GM23338 (cell line): ENCODE measurements at regions not wholly inside any gene's neighbourhood (a gene's known extent, or its start where the extent isn't known, plus 50 kb on each side); places are given as distances from the start of the nearest gene placed in this dataset.

Experiments
- CREB1 ChIP-seq: fragments of 250-450 bp; sonication (Bioruptor Pico); IDR thresholded peaks from 2 replicates; pipeline ENCODE4 v1.5.0; 2020; ENCODE audit warnings: low read depth, mild to moderate bottlenecking, moderate library complexity
- POLR2AphosphoS5 ChIP-seq: IDR thresholded peaks from 2 replicates; pipeline ENCODE4 v1.6.1; 2016; ENCODE audit warnings: antibody characterized with exemption, low read depth
- ZNF114 ChIP-seq: fragments of 250-450 bp; sonication (Bioruptor Pico); IDR thresholded peaks from 2 replicates; pipeline ENCODE4 v1.5.0; 2020; ENCODE audit warnings: mild to moderate bottlenecking, moderate library complexity
- TF ChIP-seq, protein P1 (sequence below), 2 experiments: fragments of 200-600 bp in 1 of 2; sonication (generic) in 1 of 2; conservative IDR thresholded peaks; 2 replicates each; pipeline versions ENCODE4 v1.5.1 to v1.6.1; 2016 to 2017; ENCODE audit warnings: antibody characterized with exemption in 2 of 2, low read depth in 2 of 2, mild to moderate bottlenecking in 2 of 2, moderate library complexity in 1 of 2

- TF ChIP-seq, protein P1, sequence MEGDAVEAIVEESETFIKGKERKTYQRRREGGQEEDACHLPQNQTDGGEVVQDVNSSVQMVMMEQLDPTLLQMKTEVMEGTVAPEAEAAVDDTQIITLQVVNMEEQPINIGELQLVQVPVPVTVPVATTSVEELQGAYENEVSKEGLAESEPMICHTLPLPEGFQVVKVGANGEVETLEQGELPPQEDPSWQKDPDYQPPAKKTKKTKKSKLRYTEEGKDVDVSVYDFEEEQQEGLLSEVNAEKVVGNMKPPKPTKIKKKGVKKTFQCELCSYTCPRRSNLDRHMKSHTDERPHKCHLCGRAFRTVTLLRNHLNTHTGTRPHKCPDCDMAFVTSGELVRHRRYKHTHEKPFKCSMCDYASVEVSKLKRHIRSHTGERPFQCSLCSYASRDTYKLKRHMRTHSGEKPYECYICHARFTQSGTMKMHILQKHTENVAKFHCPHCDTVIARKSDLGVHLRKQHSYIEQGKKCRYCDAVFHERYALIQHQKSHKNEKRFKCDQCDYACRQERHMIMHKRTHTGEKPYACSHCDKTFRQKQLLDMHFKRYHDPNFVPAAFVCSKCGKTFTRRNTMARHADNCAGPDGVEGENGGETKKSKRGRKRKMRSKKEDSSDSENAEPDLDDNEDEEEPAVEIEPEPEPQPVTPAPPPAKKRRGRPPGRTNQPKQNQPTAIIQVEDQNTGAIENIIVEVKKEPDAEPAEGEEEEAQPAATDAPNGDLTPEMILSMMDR (conservative IDR thresholded peaks at IDR 0.05; ENCODE audit: low read depth in 2 of 2): no peak
- TF ChIP-seq ZNF114 (CRISPR knock-in tag): no peak
- no peak for TF ChIP-seq POLR2AphosphoS5
- TF ChIP-seq CREB1: no peak
These were observed 51.4 kb upstream of the SGPP2 start (continued) for GRCh38 chr2:222372993-222373392.
